Dermis blood vessel endothelial cell (primary cell): ENCODE measurements at regions not wholly inside any gene's neighbourhood (a gene's known extent, or its start where the extent isn't known, plus 50 kb on each side); places are given as distances from the start of the nearest gene placed in this dataset.

Source experiments
- DNase-seq: peaks from one replicate; pipeline ENCODE4 v3.0.0; 2010

GRCh38 chr18:78080761-78081160 lies 831.1 kb downstream of the GALR1 start:
- no peak for DNase-seq

DNA sequence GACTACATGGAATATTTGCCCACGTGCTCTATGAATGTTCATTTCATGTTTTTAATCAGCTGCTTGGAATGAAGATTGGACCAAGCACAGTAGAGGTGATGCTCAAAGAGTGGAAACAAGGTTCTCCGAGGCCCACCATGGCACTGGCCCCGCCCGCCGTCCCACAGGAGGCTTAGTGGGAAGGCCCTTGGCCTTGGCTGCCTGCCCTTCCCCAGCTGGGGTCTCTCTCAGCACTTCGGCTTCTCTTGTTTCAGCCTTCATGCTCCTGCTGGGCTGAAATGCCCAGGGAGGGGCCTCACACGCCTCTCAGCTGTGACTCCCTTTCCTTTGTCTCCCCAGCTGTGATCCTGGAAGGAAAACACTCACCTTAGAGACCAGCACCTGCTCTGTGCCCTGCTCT lies 833.2 kb downstream of the GALR1 start:
- DNase-seq = no peak

DNA sequence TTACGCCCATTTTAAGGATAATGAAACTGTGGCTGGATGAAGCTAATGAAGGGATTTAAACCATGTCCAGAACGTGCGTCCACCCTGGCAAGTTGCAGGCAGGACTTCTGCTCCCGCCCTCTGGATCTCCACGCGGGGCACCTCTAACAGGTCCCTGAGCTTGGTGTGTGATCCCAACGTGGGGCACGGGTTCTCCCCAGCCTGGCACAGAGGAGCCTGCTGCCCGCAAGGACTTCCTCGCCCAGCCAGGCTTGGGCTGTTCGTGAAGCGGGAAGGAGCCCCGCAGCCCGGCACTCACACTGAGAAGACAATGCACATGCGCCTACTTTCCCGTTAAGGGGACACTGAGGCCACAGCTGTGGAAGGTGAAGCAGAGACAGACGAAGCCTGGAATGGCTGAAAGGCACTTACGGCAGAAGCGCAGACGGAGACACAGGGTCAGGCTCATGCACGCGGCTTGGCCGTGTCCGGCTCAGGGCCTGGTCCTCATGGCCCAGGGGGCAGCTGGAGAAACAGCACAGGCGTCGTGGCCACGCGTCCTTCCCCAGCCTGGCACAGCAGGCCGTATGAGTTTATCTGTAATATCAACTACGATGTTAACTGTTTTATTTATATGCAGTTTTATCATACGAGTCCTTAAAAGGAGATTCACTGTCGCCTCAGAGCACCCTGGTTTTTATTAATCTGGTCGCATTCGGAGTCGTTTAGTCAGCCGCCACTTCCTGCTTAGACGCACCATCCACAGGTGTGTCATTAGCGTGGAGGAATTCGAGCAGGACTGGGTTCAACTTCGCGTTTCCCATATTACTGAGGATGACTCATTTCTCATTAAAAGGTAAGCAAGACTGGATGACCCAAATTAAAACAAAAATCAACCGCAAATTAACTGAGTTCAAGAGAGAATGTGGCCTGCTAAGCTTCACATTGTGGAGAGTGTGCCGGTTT lies 835.9 kb downstream of the GALR1 start:
- no peak for DNase-seq

DNA sequence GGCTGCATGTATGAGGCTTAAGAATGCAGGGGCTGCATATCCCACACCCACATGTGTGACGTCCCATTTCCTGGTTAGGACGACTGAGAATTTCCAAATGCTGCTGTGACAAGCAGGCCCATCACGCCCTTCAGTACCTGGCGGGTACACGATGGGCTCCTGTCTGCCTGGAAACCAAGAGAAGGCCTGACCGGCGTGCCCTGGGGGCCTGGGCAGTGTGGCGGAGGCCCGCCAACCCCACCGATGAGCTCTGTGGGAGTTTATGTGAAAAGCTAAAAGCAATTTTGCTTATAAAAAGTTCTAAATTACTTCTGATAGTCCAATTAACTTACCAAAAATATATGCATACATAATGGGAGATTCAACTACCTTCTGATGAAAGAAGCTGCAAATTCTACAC lies 837.3 kb downstream of the GALR1 start:
- DNase-seq = no peak

DNA sequence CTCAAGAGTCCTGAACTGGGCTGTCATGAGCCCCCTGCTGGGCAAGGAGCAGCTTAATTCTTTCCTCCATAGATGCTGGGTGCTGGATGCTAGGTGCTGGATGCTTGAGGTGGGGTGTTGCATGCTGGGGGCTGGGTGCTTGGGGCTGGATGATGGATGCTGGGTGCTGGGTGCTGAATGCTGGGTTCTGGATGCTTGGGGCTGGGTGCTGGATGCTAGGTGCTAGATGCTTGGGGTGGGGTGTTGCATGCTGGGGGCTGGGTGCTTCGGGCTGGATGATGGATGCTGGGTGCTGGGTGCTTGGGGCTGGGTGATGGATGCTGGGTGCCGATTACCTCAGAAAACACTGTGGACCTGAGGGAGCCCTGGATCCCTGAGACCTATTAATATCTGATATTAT lies 837.7 kb downstream of the GALR1 start:
- DNase-seq = no peak

DNA sequence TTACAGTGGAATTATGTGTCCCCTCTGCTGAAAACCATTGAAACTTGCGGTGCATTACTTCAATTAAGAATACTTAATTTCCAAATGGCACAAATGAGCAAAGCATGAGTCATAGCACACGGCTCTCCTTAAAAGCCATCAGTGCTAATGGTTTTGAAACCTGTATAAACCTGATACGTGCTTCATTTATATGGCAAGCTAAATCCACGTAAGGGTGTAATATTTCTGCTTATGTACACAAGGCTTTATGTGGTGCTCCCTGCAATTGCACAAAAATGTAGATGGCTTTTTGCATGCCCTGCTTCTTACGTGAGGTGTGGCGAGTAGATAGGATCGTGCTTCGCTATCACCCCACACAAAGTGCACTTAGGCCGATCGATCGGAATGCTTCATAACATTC lies 840.9 kb downstream of the GALR1 start:
- no peak for DNase-seq

DNA sequence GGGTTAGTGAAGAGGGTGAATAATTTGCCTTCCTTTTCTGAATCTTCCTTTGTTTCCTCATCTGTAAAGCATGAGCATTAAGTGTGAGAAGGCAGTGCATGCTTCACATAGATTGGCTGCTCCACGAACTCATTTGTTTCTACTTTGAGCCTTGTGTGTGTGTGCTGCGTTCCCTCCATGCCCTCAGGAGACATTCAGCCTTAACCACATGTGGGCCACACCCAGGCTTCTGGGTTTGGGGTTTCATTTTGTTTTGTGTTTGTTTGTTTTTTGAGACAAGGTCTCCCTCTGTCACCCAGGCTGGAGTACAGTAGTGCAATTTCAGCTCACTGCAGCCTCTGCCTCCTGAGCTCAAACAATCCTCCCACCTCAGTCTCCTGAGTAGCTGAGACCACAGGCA lies 843.3 kb downstream of the GALR1 start:
- no peak for DNase-seq

DNA sequence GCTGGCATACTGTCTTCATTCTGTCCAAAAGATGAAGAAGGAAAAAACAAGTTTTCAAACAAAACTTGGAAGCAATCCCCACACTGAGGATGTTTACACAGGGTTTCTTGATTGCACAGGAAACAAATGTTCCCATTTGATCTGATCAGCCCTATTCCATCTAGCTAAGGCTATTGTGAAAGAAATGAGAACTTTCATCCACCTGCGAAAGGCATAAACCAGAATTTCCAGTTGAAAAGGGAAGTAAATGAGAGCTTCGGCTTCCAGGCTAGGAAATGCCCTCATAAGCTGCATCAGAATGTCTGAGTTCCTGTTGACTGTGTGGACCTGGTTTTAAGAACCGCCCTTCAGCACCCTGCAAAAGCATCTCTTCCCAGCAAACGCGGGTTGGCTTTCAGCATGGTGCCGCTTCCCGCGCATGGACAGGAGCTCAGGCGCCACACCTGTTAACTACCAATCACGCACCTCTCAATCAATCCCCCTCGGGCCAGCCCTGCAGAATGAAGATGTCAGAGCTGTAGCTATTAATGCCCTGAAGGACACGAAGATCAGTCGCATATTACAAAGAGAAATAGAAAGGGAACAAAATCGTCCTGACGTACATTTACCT lies 850.4 kb downstream of the GALR1 start:
- DNase-seq = no peak

DNA sequence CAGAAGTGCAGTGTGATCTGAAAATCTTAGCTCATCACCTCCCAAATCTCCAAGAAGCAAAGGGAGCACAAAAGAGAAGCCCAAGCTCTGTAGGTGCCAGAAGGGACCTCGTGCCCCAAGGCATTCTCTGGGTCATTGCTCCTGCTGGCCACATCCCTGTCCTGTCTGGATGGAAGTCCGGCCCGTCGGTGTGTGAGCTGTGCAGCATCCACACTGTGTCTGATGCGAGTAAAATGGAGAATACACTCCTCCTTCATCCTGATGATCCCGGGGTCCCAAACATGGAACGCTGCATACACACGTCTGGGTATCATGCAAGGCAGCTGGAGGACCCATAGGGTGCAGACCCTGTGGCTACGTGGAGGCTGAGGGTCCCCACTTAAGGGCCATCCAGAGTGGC lies 851.4 kb downstream of the GALR1 start:
- DNase-seq = no peak

DNA sequence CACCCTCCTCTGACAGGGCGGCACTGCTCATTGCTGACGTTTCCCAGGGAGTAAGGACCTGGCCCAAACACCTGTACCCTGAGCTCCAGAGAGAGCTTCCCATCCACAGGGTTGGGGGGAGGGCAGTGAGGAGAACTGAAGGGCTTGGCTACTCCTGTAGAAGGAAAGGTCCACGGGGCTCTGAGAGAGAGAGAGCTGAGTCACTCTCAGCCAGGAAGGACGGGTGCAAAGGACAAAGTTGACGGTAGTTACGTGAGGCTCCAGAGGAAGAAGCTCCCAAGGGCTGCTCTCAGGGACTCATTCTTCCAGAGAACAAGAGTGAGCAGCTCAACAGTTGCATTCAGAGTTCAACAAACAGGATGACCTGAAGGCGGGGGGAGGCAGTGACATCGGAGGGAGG lies 852.5 kb downstream of the GALR1 start:
- DNase-seq = no peak

- no peak for DNase-seq
Observed at GRCh38 chr18:78105611-78106010, 856.0 kb downstream of the GALR1 start.

GRCh38 chr18:78106946-78107345 lies 857.3 kb downstream of the GALR1 start:
- DNase-seq = no peak

GRCh38 chr18:78107363-78107762 lies 857.7 kb downstream of the GALR1 start:
- no peak for DNase-seq

GRCh38 chr18:78108554-78108953 lies 858.9 kb downstream of the GALR1 start:
- DNase-seq = no peak

GRCh38 chr18:78113136-78113939 lies 863.7 kb downstream of the GALR1 start:
- DNase-seq = no peak

DNA sequence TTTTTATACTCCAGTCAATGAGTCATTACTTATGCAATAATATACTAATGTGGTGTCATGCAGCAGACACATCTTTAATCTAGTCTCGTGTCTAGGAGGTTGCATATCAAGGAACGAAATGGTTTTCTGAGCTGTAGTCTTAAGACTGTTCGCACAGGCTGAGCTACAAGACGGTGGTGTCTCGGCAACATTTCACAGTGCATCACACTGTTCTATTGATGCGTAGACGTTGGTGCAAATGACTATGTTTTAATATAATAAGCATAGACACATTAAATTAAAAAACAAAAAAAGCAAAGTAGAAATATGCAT lies 864.2 kb downstream of the GALR1 start:
- no peak for DNase-seq

- DNase-seq = no peak
Observed at GRCh38 chr18:78115896-78116561, 863.6 kb upstream of the SALL3 start.

DNA sequence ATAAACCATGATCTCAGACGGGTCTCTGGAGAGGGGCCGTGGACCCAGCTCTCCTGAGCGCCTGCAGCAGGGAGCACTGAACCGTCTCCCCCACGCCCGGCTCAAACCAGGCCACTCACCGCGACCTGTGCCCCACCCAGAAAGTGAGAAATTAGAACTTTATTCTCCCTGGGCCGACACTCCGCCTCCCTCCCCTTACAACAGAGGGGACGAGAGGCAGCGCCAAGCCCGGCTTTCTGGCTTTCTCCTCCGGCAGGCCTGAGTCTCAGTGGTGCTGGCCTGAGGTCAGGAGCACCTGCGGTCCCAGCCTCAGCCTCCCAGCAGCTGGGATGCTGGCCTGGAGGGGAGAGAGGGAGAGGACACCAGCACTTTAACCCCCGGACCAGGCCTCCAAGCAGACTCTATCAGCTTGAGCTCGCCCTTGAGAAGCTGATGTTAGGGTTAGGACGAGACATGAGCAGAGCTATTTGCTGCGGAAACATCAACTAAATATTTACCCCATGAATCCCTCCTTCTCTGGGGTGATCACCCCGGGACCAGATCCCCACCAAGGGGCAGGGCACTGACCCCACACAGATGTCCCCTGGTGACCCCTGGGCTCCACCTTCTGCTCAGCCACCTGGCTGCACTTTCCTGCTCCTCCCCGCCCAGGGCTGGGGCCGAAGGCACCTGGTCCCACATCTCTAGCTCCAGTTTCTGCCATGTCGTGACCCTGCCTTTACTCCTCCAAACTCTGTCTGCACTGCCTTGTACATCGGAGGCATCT lies 856.3 kb upstream of the SALL3 start:
- no peak for DNase-seq

DNA sequence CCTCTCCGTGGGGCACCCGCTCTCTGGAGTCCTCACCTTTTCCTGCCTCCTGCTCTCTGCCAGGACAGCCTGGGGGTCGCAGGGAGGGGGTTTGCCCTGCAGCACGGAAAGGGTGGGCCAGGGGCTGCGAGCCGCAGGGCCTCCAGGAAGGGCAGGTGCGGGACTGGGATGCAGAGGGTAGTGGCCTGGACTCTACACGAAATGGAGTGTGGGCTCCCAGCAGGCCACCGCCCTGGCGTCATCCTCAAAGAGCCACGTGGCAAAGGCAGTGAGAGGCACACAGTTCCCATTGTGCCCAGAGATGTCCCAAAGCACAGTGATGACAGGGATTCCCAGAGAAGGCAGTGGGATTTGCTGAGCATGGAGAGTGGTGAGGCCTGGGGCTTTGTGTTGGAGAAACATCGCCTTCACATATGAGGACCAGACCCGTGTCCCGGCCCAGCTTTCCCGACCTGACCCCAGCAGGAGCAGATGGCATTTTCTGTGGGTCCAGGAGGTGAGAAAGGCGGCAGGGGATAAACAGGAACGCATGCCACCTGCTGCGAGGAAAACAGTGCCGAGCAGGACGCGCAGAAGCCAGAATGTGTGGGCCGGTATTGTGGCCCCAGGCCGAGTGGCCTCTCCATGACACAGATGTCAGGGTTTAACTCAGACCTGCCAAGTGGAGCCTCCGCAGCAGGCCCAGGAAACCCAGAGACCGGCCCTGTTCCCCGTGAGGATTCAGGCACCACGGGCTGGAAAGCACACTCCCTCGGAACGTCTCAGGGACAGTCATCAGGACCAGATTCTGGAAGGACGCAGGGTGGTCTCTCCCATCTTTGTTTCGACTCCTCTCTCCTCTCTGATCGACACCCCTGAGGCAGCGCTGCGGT lies 855.5 kb upstream of the SALL3 start:
- no peak for DNase-seq

DNA sequence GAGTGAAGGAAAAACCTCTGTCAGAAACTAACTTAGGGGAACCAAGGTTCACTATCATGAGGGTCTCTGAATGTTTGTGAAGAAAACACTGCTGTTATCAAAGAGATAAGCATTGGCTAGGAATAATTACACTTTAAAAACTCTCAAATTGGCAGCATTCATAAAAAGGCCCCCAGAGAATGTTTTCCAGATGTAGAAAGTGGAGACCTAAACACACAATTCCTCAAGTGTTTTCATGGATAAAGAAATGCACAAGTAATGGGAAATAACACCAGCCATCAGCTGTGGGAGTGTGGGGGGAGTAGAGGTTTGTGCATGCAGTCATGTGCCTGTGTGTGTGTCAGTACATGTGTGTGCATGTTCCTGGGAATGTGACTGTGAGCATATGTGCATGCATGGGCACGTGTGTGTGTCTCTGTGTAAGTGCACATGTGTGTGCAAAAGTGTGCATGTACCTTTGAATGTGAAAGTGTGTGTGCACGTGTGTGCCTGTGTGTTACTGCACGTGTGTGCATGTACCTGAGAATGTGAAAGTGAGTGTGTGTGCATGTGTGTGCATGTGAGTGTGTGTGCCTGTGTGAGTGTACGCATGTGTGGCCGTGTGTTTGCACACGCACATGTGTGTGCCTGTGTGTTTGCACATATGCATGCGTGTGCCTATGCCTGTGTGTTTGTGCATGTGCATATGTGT lies 854.3 kb upstream of the SALL3 start:
- no peak for DNase-seq

DNA sequence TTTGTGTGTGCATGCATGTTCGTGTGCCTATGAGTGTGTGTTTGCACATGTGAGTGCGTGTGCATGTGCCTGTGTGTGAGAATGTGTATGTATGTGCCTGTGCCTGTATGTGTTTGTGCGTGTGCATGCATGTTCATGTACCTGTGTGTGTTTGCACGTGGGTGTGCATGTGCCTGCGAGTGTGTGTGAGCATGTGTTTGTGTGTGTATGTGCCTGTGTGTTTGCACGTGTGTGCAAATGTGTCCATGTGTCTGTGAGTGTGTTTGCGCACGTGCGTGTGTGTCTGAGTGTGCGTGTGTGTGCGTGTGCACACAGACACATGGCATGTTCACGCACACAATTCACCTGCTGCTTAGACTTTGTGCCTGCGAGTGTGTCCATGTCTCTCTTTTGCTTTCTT lies 853.5 kb upstream of the SALL3 start:
- peak; percentile 0 for DNase-seq
